GM12878 (cell line): ENCODE measurements at regions not wholly inside any gene's neighbourhood (a gene's known extent, or its start where the extent isn't known, plus 50 kb on each side); places are given as distances from the start of the nearest gene placed in this dataset.

Experiments
- ATAC-seq: fragments of 200-7000 bp; cut with Tn5 transposase; 3 replicates; pipeline ENCODE4 v1.9.1; 2020; ENCODE audit warnings: mild to moderate bottlenecking, moderate library complexity
- BruUV-seq: library from RNA; stranded (reverse); fragments of 400-500 nt; replicated peaks from 2 replicates; lab custom pipeline; 2021; lab: Mats Ljungman, UMichigan
- CTCF ChIA-PET: fragments of 300-600 bp; sonication (Branson Sonifier 250); formaldehyde crosslinking; extraction: SDS; loops from one replicate; lab custom pipeline; 2021; ENCODE audit warnings: inconsistent platforms; lab: Yijun Ruan, JAX
- POLR2A ChIA-PET: fragments of 350-600 bp; formaldehyde crosslinking; extraction: SDS; loops from one replicate; lab custom pipeline; 2021; ENCODE audit warnings: inconsistent platforms; lab: Charles Lee
- RAD21 ChIA-PET: fragments of 300-600 bp; sonication (Branson Sonifier 250); formaldehyde crosslinking; loops from one replicate; lab custom pipeline; 2023; ENCODE audit warnings: antibody characterized with exemption; ENCODE audit not compliant: unreplicated experiment; lab: Charles Lee
- SMC1A ChIA-PET: fragments of 300-600 bp; sonication (Branson Sonifier 250); formaldehyde crosslinking; loops from one replicate; lab custom pipeline; 2023; ENCODE audit not compliant: unreplicated experiment, uncharacterized antibody; lab: Charles Lee
- DNase-seq: peaks from one replicate; pipeline ENCODE4 v3.0.0-alpha.2; 2011; ENCODE audit warnings: low read depth, low spot score
- FAIRE-seq: peaks from 3 replicates; lab custom pipeline; 2011; peaks lifted over from hg19 to GRCh38; lab: Jason Lieb, UNC
- H2AFZ ChIP-seq: 2 replicates; pipeline ENCODE4 v1.6.0; 2011; ENCODE audit warnings: low read depth, low read length, control low read depth; ENCODE audit not compliant: control insufficient read depth
- H3K27ac ChIP-seq: 2 replicates; pipeline ENCODE4 v1.5.1; 2011; ENCODE audit warnings: control low read depth; ENCODE audit not compliant: control insufficient read depth, insufficient read depth
- H3K27me3 ChIP-seq, 2 experiments: replicated peaks in 1 of 2; 2 replicates each; pipeline versions ENCODE4 v1.6.0 to v1.6.1; 2011; ENCODE audit warnings: low read length in 1 of 2; ENCODE audit not compliant: control insufficient read depth in 2 of 2, insufficient read depth in 2 of 2
- H3K36me3 ChIP-seq, 2 experiments: 2 replicates each; pipeline ENCODE4 v1.5.1; 2011; ENCODE audit warnings: low read length in 1 of 2; ENCODE audit not compliant: control insufficient read depth in 2 of 2, insufficient read depth in 2 of 2
- H3K4me1 ChIP-seq: 2 replicates; pipeline ENCODE4 v1.6.1; 2011; ENCODE audit warnings: mild to moderate bottlenecking, low read length, moderate library complexity, mixed read lengths; ENCODE audit not compliant: control insufficient read depth, insufficient read depth
- H3K4me2 ChIP-seq: 2 replicates; pipeline ENCODE4 v1.6.0; 2011; ENCODE audit warnings: control low read depth; ENCODE audit not compliant: control insufficient read depth, insufficient read depth
- H3K4me3 ChIP-seq: fragments of 200-600 bp; sonication (generic); 2 replicates; pipeline ENCODE4 v1.5.1; 2016
- H3K79me2 ChIP-seq: 2 replicates; pipeline ENCODE4 v1.6.0; 2011; ENCODE audit warnings: low read length; ENCODE audit not compliant: control insufficient read depth, insufficient read depth
- H3K9ac ChIP-seq: 2 replicates; pipeline ENCODE4 v1.8.0; 2011; ENCODE audit warnings: low read length, control low read depth, mixed read lengths; ENCODE audit not compliant: control insufficient read depth, insufficient read depth
- H3K9me3 ChIP-seq: replicated peaks from 3 replicates; pipeline ENCODE4 v1.5.1; 2011; ENCODE audit warnings: mild to moderate bottlenecking, low read length; ENCODE audit not compliant: control insufficient read depth, insufficient read depth
- H4K20me1 ChIP-seq: 2 replicates; pipeline ENCODE4 v1.6.0; 2011; ENCODE audit not compliant: control insufficient read depth, insufficient read depth
- PBX3 ChIP-seq: IDR thresholded peaks from 2 replicates; pipeline ENCODE4 v1.6.1; 2011; ENCODE audit warnings: mild to moderate bottlenecking, low read depth, low read length, moderate library complexity; ENCODE audit not compliant: insufficient replicate concordance
- POLR2AphosphoS2 ChIP-seq: IDR thresholded peaks from 2 replicates; pipeline ENCODE4 v1.6.1; 2011; ENCODE audit warnings: low read depth, mild to moderate bottlenecking, low read length, improper control_type of control experiment, moderate library complexity
- ZBTB11 ChIP-seq: fragments of 450-650 bp; formaldehyde crosslinking; IDR thresholded peaks from 2 replicates; pipeline ENCODE4 v1.5.0; 2022; ENCODE audit warnings: mild to moderate bottlenecking, missing genetic modification characterization
- WGBS: methylation state at CpG from one replicate; pipeline ENCODE4 v1.1.6; 2016; ENCODE audit warnings: low lambda C conversion rate; ENCODE audit not compliant: insufficient replicate concordance, insufficient coverage; ENCODE audit errors: missing lambda C conversion rate; 5-methylcytosine and 5-hydroxymethylcytosine counted together
- in situ Hi-C: fragments of 300-500 bp; cut with MboI; formaldehyde crosslinking; loops from 9 replicates; pipeline ENCODE4 v1.14.3; 2018; ENCODE audit warnings: mixed read lengths
- intact Hi-C: fragments of 100-400 bp; cut with micrococcal nuclease; formaldehyde crosslinking; loops from one replicate; pipeline ENCODE4 v1.14.2; 2022; ENCODE audit not compliant: unreplicated experiment

GRCh38 chr7:136726460-136726859, 142.0 kb upstream of the CHRM2 start:
- Histone ChIP-seq H3K27me3 (no peaks in the 10 kb centered on the region), H3K4me1 (no peaks in the 10 kb centered on the region), H4K20me1 (no peaks in the 10 kb centered on the region), H3K4me3 (no peak overlapping the region), H3K9me3 (no peaks in the 10 kb centered on the region), H3K9ac (no peak overlapping the region), H3K36me3 (no peaks in the 10 kb centered on the region), H3K4me2 (no peak overlapping the region), H2AFZ (no peak overlapping the region), H3K79me2 (no peaks in the 10 kb centered on the region), H3K27ac (no peak overlapping the region)
- in situ Hi-C loops: no loop called here
- ChIA-PET POLR2A (no interaction called here), RAD21 (no interaction called here), CTCF (no interaction called here), SMC1A (no interaction called here)
- FAIRE-seq (no peak), DNase-seq (no peak), ATAC-seq (no peak)
- TF ChIP-seq POLR2AphosphoS2 (no peak), ZBTB11 (no peak), PBX3 (no peak)
- WGBS: 48% methylated on average over 2 of the region's 2 CpGs
- intact Hi-C loops: no loop called here
- no TSS peak for BruUV-seq
